Skin epidermis (tissue), 12 donors: ENCODE measurements at regions not wholly inside any gene's neighbourhood (a gene's known extent, or its start where the extent isn't known, plus 50 kb on each side); places are given as distances from the start of the nearest gene placed in this dataset.

ENCODE experiments used
- H3K27ac ChIP-seq, 21 experiments: fragments of 200-600 bp; sonication (generic) in 11 of 21; one replicate each; pipeline ENCODE4 v1.5.0; 2020; ENCODE audit warnings: mild to moderate bottlenecking in 3 of 21, inconsistent platforms in 2 of 21, moderate library complexity in 2 of 21
- H3K4me3 ChIP-seq, 7 experiments: fragments of 200-600 bp; sonication (generic) in 2 of 7; one replicate each; pipeline ENCODE4 v1.5.0; 2020; ENCODE audit warnings: inconsistent platforms in 2 of 7, mild to moderate bottlenecking in 2 of 7, moderate library complexity in 1 of 7

- Histone ChIP-seq H3K4me3 (no peak overlapping the region), H3K27ac (no peak overlapping the region)
Measured at GRCh38 chr1:192067360-192067759, 90.9 kb upstream of the RGS18 start.

GRCh38 chr1:192070213-192070612 lies 88.0 kb upstream of the RGS18 start:
- no peak overlapping the region for H3K4me3 ChIP-seq
- H3K27ac ChIP-seq, result no peak overlapping the region

GRCh38 chr1:192080684-192081083 lies 77.6 kb upstream of the RGS18 start:
- H3K4me3 ChIP-seq, result no peak overlapping the region
- H3K27ac ChIP-seq, result no peak overlapping the region

- Histone ChIP-seq H3K4me3 (no peak overlapping the region), H3K27ac (no peak overlapping the region)
Measured at GRCh38 chr1:192081359-192081758, 76.9 kb upstream of the RGS18 start.

- Histone ChIP-seq H3K27ac (no peak overlapping the region), H3K4me3 (no peak overlapping the region)
Measured at GRCh38 chr1:192086644-192087043, 71.6 kb upstream of the RGS18 start.

- no peak overlapping the region for H3K27ac ChIP-seq
- no peak overlapping the region for H3K4me3 ChIP-seq
Measured at GRCh38 chr1:192087334-192087733, 70.9 kb upstream of the RGS18 start.

GRCh38 chr1:192088496-192088895 lies 69.8 kb upstream of the RGS18 start:
- Histone ChIP-seq H3K27ac (no peak overlapping the region), H3K4me3 (no peak overlapping the region)

- Histone ChIP-seq H3K27ac (no peak overlapping the region), H3K4me3 (no peak overlapping the region)
Measured at GRCh38 chr1:192098001-192098400, 60.3 kb upstream of the RGS18 start.

GRCh38 chr1:192099328-192099727 lies 58.9 kb upstream of the RGS18 start:
- Histone ChIP-seq H3K4me3 (no peak overlapping the region), H3K27ac (no peak overlapping the region)

GRCh38 chr1:192100686-192101468 lies 57.4 kb upstream of the RGS18 start:
- no peak overlapping the region for H3K4me3 ChIP-seq
- H3K27ac ChIP-seq, result no peak overlapping the region

- Histone ChIP-seq H3K4me3 (no peak overlapping the region), H3K27ac (no peak overlapping the region)
Measured at GRCh38 chr1:192104128-192104527, 54.1 kb upstream of the RGS18 start.

- Histone ChIP-seq H3K27ac (no peak overlapping the region), H3K4me3 (no peak overlapping the region)
Measured at GRCh38 chr1:192104852-192105251, 53.4 kb upstream of the RGS18 start.

GRCh38 chr1:192108161-192108560 lies 50.1 kb upstream of the RGS18 start:
- Histone ChIP-seq H3K4me3 (no peak overlapping the region), H3K27ac (no peak overlapping the region)
